OCI-LY1 (cell line): ENCODE measurements at regions not wholly inside any gene's neighbourhood (a gene's known extent, or its start where the extent isn't known, plus 50 kb on each side); places are given as distances from the start of the nearest gene placed in this dataset.

Source experiments
- H2AFZ ChIP-seq: fragments of 200-600 bp; sonication (generic), shearing (Covaris generic); 2 replicates; pipeline ENCODE4 v1.6.0; 2014; ENCODE audit warnings: antibody characterized with exemption, mild to moderate bottlenecking, low read length
- H3F3A ChIP-seq: fragments of 200-600 bp; sonication (generic), shearing (Covaris generic); 2 replicates; pipeline ENCODE4 v1.6.0; 2014; ENCODE audit warnings: mild to moderate bottlenecking, antibody characterized with exemption, low read length, moderate library complexity; ENCODE audit not compliant: insufficient read depth
- H3K27ac ChIP-seq: fragments of 200-600 bp; sonication (generic); 2 replicates; pipeline ENCODE4 v1.5.1; 2014; ENCODE audit warnings: low read length, mixed run types, mild to moderate bottlenecking, low read depth; ENCODE audit not compliant: poor library complexity, severe bottlenecking
- H3K27me3 ChIP-seq: fragments of 200-600 bp; sonication (generic); 2 replicates; pipeline ENCODE4 v1.6.0; 2014; ENCODE audit warnings: antibody characterized with exemption, mild to moderate bottlenecking, low read length, moderate library complexity; ENCODE audit not compliant: insufficient read depth
- H3K36me3 ChIP-seq: fragments of 200-600 bp; sonication (generic); 2 replicates; pipeline ENCODE4 v1.6.1; 2014; ENCODE audit warnings: mild to moderate bottlenecking, antibody characterized with exemption, low read length, moderate library complexity, mixed read lengths; ENCODE audit not compliant: insufficient read depth
- H3K4me1 ChIP-seq: fragments of 200-600 bp; sonication (generic); 2 replicates; pipeline ENCODE4 v1.5.1; 2014; ENCODE audit warnings: mild to moderate bottlenecking, low read length, moderate library complexity; ENCODE audit not compliant: insufficient read depth, severe bottlenecking
- H3K4me2 ChIP-seq: fragments of 200-600 bp; sonication (generic), shearing (Covaris generic); 2 replicates; pipeline ENCODE4 v1.6.1; 2014; ENCODE audit warnings: low read length
- H3K4me3 ChIP-seq: fragments of 200-600 bp; sonication (generic); 2 replicates; pipeline ENCODE4 v1.5.1; 2014; ENCODE audit warnings: low read length, low read depth, mild to moderate bottlenecking, mixed read lengths; ENCODE audit not compliant: poor library complexity, severe bottlenecking
- H3K79me2 ChIP-seq: fragments of 200-600 bp; shearing (Covaris generic); 2 replicates; pipeline ENCODE4 v1.6.1; 2016; ENCODE audit warnings: mixed run types, low read length, mixed read lengths; ENCODE audit not compliant: insufficient read depth
- H3K9ac ChIP-seq: fragments of 200-600 bp; sonication (generic), shearing (Covaris generic); 2 replicates; pipeline ENCODE4 v1.6.1; 2014; ENCODE audit warnings: mild to moderate bottlenecking, low read length, mixed read lengths
- H3K9me2 ChIP-seq: fragments of 200-600 bp; sonication (generic), shearing (Covaris generic); 2 replicates; pipeline ENCODE4 v1.6.1; 2014; ENCODE audit warnings: low read depth, mild to moderate bottlenecking, low read length, mixed read lengths
- H3K9me3 ChIP-seq: fragments of 200-600 bp; shearing (Covaris generic); 2 replicates; pipeline ENCODE4 v1.6.1; 2014; ENCODE audit warnings: low read length, mixed read lengths
- H4K20me1 ChIP-seq: fragments of 200-600 bp; sonication (generic), shearing (Covaris generic); 2 replicates; pipeline ENCODE4 v1.6.0; 2016; ENCODE audit warnings: mild to moderate bottlenecking, low read length; ENCODE audit not compliant: insufficient read depth
- CTCF ChIP-seq: fragments of 200-600 bp; sonication (generic), shearing (Covaris generic); IDR thresholded peaks from 2 replicates; pipeline ENCODE4 v1.5.1; 2017; ENCODE audit warnings: mild to moderate bottlenecking, antibody characterized with exemption, low read length, moderate library complexity, mixed read lengths
- EZH2 ChIP-seq: fragments of 200-600 bp; sonication (generic), shearing (Covaris generic); IDR thresholded peaks from 2 replicates; pipeline ENCODE4 v1.8.0; 2017; ENCODE audit warnings: borderline replicate concordance, mixed run types, mild to moderate bottlenecking, antibody characterized with exemption, low read length, moderate library complexity, mixed read lengths

- H2AFZ ChIP-seq, result no peak overlapping the region
- H3K4me2 ChIP-seq, result no peak overlapping the region
- no peak overlapping the region for H3K9ac ChIP-seq
- no peaks in the 10 kb centered on the region for H3K9me2 ChIP-seq
- no peaks in the 10 kb centered on the region for H3K27me3 ChIP-seq
- no peaks in the 10 kb centered on the region for H3K36me3 ChIP-seq
- H3K79me2 ChIP-seq, result no peaks in the 10 kb centered on the region
- no peaks in the 10 kb centered on the region for H3K4me1 ChIP-seq
- H3K27ac ChIP-seq, result no peak overlapping the region
- H3K4me3 ChIP-seq, result no peak overlapping the region
- no peaks in the 10 kb centered on the region for H3K9me3 ChIP-seq
- TF ChIP-seq EZH2, result no peak
- TF ChIP-seq CTCF, result no peak
- H3F3A ChIP-seq, result no peaks in the 10 kb centered on the region
- H4K20me1 ChIP-seq, result no peaks in the 10 kb centered on the region
These were observed 463.5 kb upstream of the PDE3A start for GRCh38 chr12:19904819-19905218.

GRCh38 chr12:19908830-19909229, 459.5 kb upstream of the PDE3A start:
- Histone ChIP-seq H3K27me3 (no peaks in the 10 kb centered on the region), H3K4me1 (no peaks in the 10 kb centered on the region), H3K9ac (no peak overlapping the region), H3F3A (no peaks in the 10 kb centered on the region), H3K79me2 (no peaks in the 10 kb centered on the region), H3K9me3 (no peaks in the 10 kb centered on the region), H3K9me2 (no peaks in the 10 kb centered on the region), H3K4me2 (no peak overlapping the region), H3K36me3 (no peaks in the 10 kb centered on the region), H2AFZ (no peak overlapping the region), H3K4me3 (no peak overlapping the region), H4K20me1 (no peaks in the 10 kb centered on the region), H3K27ac (no peak overlapping the region)
- TF ChIP-seq EZH2, result no peak
- no peak for TF ChIP-seq CTCF

GRCh38 chr12:19909418-19909817, 458.9 kb upstream of the PDE3A start:
- Histone ChIP-seq H3K4me1 (no peaks in the 10 kb centered on the region), H3F3A (no peaks in the 10 kb centered on the region), H2AFZ (no peak overlapping the region), H3K79me2 (no peaks in the 10 kb centered on the region), H3K4me3 (no peak overlapping the region), H3K27me3 (no peaks in the 10 kb centered on the region), H4K20me1 (no peaks in the 10 kb centered on the region), H3K36me3 (no peaks in the 10 kb centered on the region), H3K4me2 (no peak overlapping the region), H3K9me3 (no peaks in the 10 kb centered on the region), H3K27ac (no peak overlapping the region), H3K9ac (no peak overlapping the region), H3K9me2 (no peaks in the 10 kb centered on the region)
- TF ChIP-seq CTCF (no peak), EZH2 (no peak)
